NCI-H2171 (cell line): ENCODE measurements at regions not wholly inside any gene's neighbourhood (a gene's known extent, or its start where the extent isn't known, plus 50 kb on each side); places are given as distances from the start of the nearest gene placed in this dataset.
"Not testable (repeated sequence)": the region's sequence is repeated elsewhere in the genome, so short reads cannot be mapped to it uniquely, and the experiment has no call there.

Experiments used
- DNase-seq: peaks from one replicate; lab custom pipeline; 2025; lab: John Stamatoyannopoulos, UW

GRCh38 chr14:25436288-25436875 lies 386.4 kb upstream of the STXBP6 start:
- no peak for DNase-seq

DNA sequence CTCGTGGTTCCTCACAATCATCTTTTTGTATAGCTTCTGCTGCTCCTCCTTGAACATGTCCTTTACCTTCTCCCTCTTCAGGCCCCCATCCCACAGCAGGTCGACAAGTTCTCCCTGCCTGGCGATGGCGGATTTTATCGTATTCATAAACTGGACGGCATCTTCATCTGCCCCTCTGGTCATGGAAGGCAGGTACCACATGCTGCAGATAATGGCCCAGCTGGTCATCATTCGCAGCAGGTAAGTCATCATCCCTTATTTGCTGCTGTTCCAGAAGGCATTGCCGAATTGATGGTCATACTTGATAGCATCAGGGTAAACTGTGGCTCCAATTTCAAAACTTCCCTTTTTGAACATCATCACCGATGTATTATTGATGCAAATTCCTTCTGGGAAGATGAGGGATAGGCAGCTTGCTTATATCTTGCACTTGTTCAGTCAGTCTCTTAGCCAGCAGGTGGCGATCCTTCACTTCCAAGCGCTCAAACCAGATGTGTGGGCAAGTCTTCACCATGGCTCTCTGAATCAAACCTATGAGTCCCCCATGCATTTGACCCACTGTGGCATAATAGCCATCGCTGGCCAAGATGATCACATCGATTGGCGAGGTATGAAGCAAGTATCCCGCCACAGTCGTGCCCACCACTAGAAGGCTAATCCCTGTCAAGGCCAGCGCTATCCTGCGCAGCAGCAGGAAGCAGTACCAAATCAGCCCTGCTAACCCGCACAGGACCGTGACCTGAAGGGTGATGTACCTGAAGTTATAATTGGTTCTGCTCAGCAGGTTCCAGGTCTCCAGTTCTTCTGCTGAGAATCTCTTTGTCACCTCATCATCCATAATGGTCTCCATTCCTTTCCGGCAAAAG lies 381.5 kb upstream of the STXBP6 start:
- DNase-seq: no peak

- no peak for DNase-seq
Observed at GRCh38 chr14:25430808-25431207, 380.9 kb upstream of the STXBP6 start.

DNA sequence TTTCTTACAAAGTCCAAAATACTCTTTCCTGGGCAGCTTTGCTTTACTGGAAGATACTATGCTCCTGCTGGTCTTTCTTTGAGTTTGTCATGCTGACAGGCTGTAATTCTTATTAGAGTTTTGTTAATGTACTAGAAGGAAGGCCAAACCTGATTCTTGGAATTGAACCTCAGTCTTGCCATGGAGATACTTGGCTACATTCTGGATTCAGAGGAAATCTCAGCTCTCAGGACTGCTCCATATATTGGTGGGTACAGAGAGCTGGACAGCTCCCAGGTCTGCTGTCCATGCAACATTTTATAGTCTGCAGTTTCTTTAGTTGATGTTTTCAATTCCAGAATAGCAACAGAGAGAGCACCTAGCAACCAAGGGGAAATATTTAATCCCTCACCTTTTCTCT lies 363.1 kb upstream of the STXBP6 start:
- no peak for DNase-seq

- no peak for DNase-seq
Observed at GRCh38 chr14:25411781-25412757, 362.1 kb upstream of the STXBP6 start.

- no peak for DNase-seq
Observed at GRCh38 chr14:25406818-25407217, 356.9 kb upstream of the STXBP6 start.

DNA sequence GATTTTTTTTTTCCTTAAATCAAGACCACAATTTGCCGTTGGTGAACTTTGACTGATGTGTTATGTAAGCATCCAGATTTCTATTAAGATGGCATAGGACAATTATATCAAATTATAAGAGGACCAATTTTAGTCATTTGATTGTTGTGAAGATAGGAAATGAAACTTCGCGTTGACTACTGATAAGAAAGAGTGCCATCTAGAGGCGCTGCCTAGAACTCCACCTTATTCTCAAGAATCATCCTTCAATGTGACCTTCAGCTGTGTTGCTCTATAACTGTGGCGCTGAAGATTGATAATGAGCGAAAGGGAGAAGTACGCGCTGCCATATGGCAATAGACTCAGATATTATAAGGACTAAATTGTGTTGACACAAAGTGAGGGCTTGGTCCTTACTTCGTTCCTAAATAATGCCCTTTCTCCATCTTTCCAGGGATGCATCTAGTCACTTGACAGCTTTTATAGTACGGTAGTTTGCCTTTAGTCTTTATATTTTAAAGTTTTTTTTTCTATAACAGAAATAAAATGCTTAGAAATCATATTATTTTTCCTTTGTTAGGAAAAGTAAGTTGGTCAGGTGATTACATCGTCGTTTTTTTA lies 350.8 kb upstream of the STXBP6 start:
- DNase-seq: no peak

DNA sequence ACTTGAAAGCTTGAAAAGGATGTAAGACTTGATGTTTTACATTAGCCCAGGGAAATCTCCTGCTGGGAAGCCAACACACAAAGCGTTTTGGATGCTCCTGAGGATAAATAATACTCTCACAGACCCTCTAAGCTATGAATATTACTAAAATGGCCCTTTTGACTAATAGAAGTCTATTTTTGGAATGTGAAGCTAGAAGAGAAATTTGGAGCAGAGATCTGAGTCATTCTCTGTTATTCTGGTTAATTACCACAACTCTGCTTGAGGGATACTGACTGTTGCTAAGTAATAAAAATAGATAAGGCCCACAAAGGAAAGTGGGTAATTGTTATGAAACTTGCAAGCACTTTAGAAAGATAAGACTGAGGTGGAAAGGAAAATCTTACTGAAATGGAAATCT lies 346.2 kb upstream of the STXBP6 start:
- no peak for DNase-seq

- no peak for DNase-seq
Observed at GRCh38 chr14:25394791-25395391, 344.9 kb upstream of the STXBP6 start.

DNA sequence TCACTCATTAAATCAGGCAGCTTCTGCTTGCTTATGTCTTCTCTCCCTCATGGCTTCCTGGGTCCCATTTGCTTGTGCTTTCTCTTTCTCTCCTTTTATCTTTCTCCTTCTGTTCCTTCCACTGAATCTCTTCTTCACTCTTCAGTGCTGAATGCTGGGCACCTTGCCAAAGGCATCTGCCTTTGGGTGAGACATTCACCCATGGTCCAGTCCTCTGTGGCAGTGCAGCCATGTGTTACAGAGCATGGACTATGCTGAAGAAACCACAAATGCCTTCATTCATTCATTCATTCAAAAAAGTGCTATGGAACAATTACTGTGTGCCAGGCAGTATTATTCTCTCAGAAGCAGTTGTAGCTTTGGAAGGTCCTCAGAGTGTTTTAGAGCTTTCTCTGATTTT lies 344.4 kb upstream of the STXBP6 start:
- no peak for DNase-seq

GRCh38 chr14:25389948-25390347 lies 340.0 kb upstream of the STXBP6 start:
- DNase-seq: no peak

DNA sequence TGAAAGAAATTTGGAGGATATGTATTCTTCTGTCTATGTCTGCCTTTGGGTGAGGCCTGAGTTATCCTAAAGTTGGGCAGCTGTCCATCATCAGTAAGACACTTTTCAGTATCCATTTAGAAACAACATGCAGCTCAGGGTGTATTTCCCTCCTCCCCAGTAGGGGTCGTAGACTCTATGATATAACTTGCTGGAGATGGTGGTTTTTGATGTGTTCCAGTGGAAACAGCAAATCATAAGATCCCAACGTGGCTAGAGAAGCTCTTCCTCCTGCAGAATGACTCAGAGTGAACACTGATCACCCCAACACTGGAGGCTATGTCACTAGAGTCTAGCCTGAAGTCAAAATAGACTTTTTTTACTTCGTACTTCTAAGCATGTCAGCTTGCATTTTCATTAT lies 331.6 kb upstream of the STXBP6 start:
- no peak for DNase-seq

- DNase-seq: no peak
Observed at GRCh38 chr14:25375639-25376038, 325.7 kb upstream of the STXBP6 start.

- no peak for DNase-seq
Observed at GRCh38 chr14:25371068-25371467, 321.1 kb upstream of the STXBP6 start.

- DNase-seq: not testable (repeated sequence)
Observed at GRCh38 chr14:25370057-25370456, 320.1 kb upstream of the STXBP6 start.

- DNase-seq: no peak
Observed at GRCh38 chr14:25358330-25358729, 308.4 kb upstream of the STXBP6 start.

GRCh38 chr14:25351269-25351668 lies 301.3 kb upstream of the STXBP6 start:
- DNase-seq: no peak

DNA sequence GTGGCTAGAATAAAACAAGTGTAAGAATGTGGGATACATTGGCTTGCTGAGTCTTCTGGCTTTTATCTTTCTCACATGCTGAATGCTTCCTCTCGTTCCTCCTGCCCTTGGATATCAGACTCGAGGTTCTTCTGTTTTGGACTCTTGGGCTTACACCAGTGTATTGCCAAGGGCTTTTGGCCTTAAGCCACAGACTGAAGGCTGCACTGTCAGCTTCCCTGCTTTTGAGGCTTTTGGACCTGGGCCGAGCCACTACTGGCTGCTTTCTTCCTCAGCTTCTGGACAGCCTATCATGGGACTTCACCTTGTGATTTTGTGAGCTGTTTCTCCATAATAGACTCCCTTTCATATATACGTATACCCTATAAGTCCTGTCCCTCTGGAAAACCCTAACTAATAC lies 300.9 kb upstream of the STXBP6 start:
- DNase-seq: no peak

GRCh38 chr14:25350021-25350420 lies 300.1 kb upstream of the STXBP6 start:
- no peak for DNase-seq

GRCh38 chr14:25349269-25349668 lies 299.3 kb upstream of the STXBP6 start:
- no peak for DNase-seq

DNA sequence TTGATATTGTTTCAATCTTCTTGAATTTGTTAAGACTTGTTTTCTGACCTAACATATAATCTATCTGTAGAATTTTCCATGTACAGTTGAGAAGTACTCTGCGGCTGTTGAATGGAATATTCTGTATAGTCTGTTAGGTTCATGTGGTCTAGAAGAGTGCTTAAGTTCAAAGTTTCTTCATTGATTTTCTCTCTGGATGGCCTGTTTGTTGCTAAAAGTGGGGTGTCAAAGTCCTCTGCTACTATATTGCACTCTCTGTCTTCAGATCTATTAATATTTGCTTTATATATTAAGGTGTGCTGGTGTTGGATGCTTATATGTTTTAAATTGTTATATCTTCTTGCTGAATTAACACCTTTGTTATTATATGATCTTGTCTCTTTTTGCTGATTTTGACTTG lies 290.9 kb upstream of the STXBP6 start:
- no peak for DNase-seq

DNA sequence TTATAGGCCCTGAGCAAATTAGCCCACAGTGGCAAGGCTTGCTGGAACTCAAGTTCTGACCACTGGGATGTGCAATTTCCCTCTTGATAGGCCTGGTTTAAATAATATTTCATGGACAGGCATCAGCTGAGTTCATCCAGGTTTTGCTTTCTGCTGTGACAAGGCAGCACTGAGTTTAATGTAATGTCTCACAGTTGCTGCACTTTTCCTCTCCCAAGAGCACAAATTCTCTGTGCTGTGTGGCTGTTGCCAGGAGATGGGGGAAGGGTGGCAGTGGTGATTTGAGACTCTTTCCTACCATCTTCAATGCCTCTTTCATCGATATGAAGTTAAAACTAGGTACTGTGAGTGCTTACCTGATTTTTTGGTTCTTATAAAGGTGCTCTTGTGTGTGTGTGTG lies 272.8 kb upstream of the STXBP6 start:
- DNase-seq: no peak
